Mesodermal cell (in vitro differentiated cells): ENCODE measurements at regions not wholly inside any gene's neighbourhood (a gene's known extent, or its start where the extent isn't known, plus 50 kb on each side); places are given as distances from the start of the nearest gene placed in this dataset.

ENCODE experiments used
- H3K27ac ChIP-seq: 2 replicates; pipeline ENCODE4 v1.7.0; 2013; ENCODE audit warnings: mild to moderate bottlenecking, low read depth, low read length, moderate library complexity; ENCODE audit not compliant: severe bottlenecking
- H3K36me3 ChIP-seq: 2 replicates; pipeline ENCODE4 v1.7.1; 2013; ENCODE audit warnings: mild to moderate bottlenecking, low read length, moderate library complexity; ENCODE audit not compliant: control insufficient read depth, insufficient read depth
- H3K4me1 ChIP-seq: one replicate; pipeline ENCODE4 v1.7.1; 2013; ENCODE audit warnings: mild to moderate bottlenecking, low read length; ENCODE audit not compliant: insufficient read depth, control insufficient read depth, poor library complexity, severe bottlenecking
- H3K4me3 ChIP-seq: 2 replicates; pipeline ENCODE4 v1.7.0; 2013; ENCODE audit warnings: low read length, control low read depth, mild to moderate bottlenecking; ENCODE audit not compliant: insufficient read depth, poor library complexity, severe bottlenecking; ENCODE audit errors: extremely low read depth
- H3K9me3 ChIP-seq: 2 replicates; pipeline ENCODE4 v1.7.1; 2013; ENCODE audit warnings: mild to moderate bottlenecking, low read length, moderate library complexity; ENCODE audit not compliant: control insufficient read depth
- WGBS, 2 experiments: methylation state at CpG; one replicate each; pipeline ENCODE4 v1.1.5; 2013; ENCODE audit warnings: missing lambda C conversion rate in 2 of 2; ENCODE audit not compliant: insufficient coverage in 2 of 2; 5-methylcytosine and 5-hydroxymethylcytosine counted together

GRCh38 chr10:80938903-80939302 lies 401.2 kb downstream of the SH2D4B start:
- no peaks in the 10 kb centered on the region for H3K4me1 ChIP-seq
- 60 to 100% methylated on average over 1 of the region's 1 CpG for WGBS, 2 experiments
- H3K9me3 ChIP-seq, result no peaks in the 10 kb centered on the region
- no peaks in the 10 kb centered on the region for H3K36me3 ChIP-seq
- H3K27ac ChIP-seq, result no peak overlapping the region
- H3K4me3 ChIP-seq, result no peak overlapping the region

GRCh38 chr10:80945264-80945880 lies 407.7 kb downstream of the SH2D4B start:
- H3K36me3 ChIP-seq, result no peaks in the 10 kb centered on the region
- no peaks in the 10 kb centered on the region for H3K4me1 ChIP-seq
- no peak overlapping the region for H3K27ac ChIP-seq
- 77% methylated on average over 1 of the region's 1 CpG; no CpG with 5 or more reads in 1 of the 2 experiments for WGBS, 2 experiments
- no peak overlapping the region for H3K4me3 ChIP-seq
- no peaks in the 10 kb centered on the region for H3K9me3 ChIP-seq

- Histone ChIP-seq H3K27ac (no peak overlapping the region), H3K4me3 (no peak overlapping the region), H3K4me1 (no peaks in the 10 kb centered on the region), H3K36me3 (no peaks in the 10 kb centered on the region), H3K9me3 (no peaks in the 10 kb centered on the region)
- no CpG with 5 or more reads among the region's 1 CpG for WGBS, 2 experiments
Measured at GRCh38 chr10:80946073-80946472, 408.4 kb downstream of the SH2D4B start.

- H3K9me3 ChIP-seq, result no peaks in the 10 kb centered on the region
- H3K27ac ChIP-seq, result no peak overlapping the region
- WGBS, 2 experiments, result 93 to 96% methylated on average over 3 to 5 of the region's 5 CpGs
- no peaks in the 10 kb centered on the region for H3K36me3 ChIP-seq
- H3K4me1 ChIP-seq, result no peaks in the 10 kb centered on the region
- no peak overlapping the region for H3K4me3 ChIP-seq
Measured at GRCh38 chr10:80946957-80947726, 409.4 kb downstream of the SH2D4B start.

GRCh38 chr10:80949785-80950184 lies 412.1 kb downstream of the SH2D4B start:
- 79 to 82% methylated on average over 3 to 4 of the region's 5 CpGs for WGBS, 2 experiments

GRCh38 chr10:80952436-80952835 lies 414.7 kb downstream of the SH2D4B start:
- Histone ChIP-seq H3K27ac (no peak overlapping the region), H3K4me3 (no peak overlapping the region), H3K9me3 (no peaks in the 10 kb centered on the region), H3K36me3 (no peaks in the 10 kb centered on the region), H3K4me1 (no peaks in the 10 kb centered on the region)
- 89 to 95% methylated on average over 2 to 5 of the region's 7 CpGs for WGBS, 2 experiments

More at GRCh38 chr10:80949785-80950184, 412.1 kb downstream of the SH2D4B start:
- Histone ChIP-seq H3K36me3 (no peaks in the 10 kb centered on the region), H3K4me3 (no peak overlapping the region), H3K4me1 (no peaks in the 10 kb centered on the region), H3K27ac (no peak overlapping the region), H3K9me3 (no peaks in the 10 kb centered on the region)

- no peaks in the 10 kb centered on the region for H3K36me3 ChIP-seq
- WGBS, 2 experiments, result 87 to 90% methylated on average over 3 of the region's 4 CpGs
- H3K9me3 ChIP-seq, result no peaks in the 10 kb centered on the region
- no peak overlapping the region for H3K4me3 ChIP-seq
- H3K4me1 ChIP-seq, result no peaks in the 10 kb centered on the region
- H3K27ac ChIP-seq, result no peak overlapping the region
Measured at GRCh38 chr10:80957161-80957560, 419.5 kb downstream of the SH2D4B start.

GRCh38 chr10:80964179-80964578 lies 426.5 kb downstream of the SH2D4B start:
- Histone ChIP-seq H3K36me3 (no peaks in the 10 kb centered on the region), H3K27ac (no peak overlapping the region), H3K4me1 (no peaks in the 10 kb centered on the region), H3K4me3 (no peak overlapping the region), H3K9me3 (no peaks in the 10 kb centered on the region)
- 50 to 92% methylated on average over 1 of the region's 2 CpGs for WGBS, 2 experiments

- Histone ChIP-seq H3K36me3 (no peaks in the 10 kb centered on the region), H3K27ac (no peak overlapping the region), H3K4me3 (no peak overlapping the region), H3K9me3 (no peaks in the 10 kb centered on the region), H3K4me1 (no peaks in the 10 kb centered on the region)
- 80% methylated on average over 1 of the region's 3 CpGs; no CpG with 5 or more reads in 1 of the 2 experiments for WGBS, 2 experiments
Measured at GRCh38 chr10:80964955-80965614, 427.4 kb downstream of the SH2D4B start.

- Histone ChIP-seq H3K36me3 (no peaks in the 10 kb centered on the region), H3K4me3 (no peak overlapping the region), H3K4me1 (no peaks in the 10 kb centered on the region), H3K9me3 (no peaks in the 10 kb centered on the region), H3K27ac (no peak overlapping the region)
- WGBS, 2 experiments, result 60 to 67% methylated on average over 1 to 2 of the region's 3 CpGs
Measured at GRCh38 chr10:80966326-80966986, 428.8 kb downstream of the SH2D4B start.
